Hematopoietic multipotent progenitor cell treated with erythropoietin and hydrocortisone succinate and interleukin-3 and kit ligand, for 8 days (in vitro differentiated cells): ENCODE measurements at regions not wholly inside any gene's neighbourhood (a gene's known extent, or its start where the extent isn't known, plus 50 kb on each side); places are given as distances from the start of the nearest gene placed in this dataset.

Experiments used
- DNase-seq: peaks from one replicate; pipeline ENCODE4 v3.0.0-alpha.2; 2015

GRCh38 chrX:69110116-69110530, 55.1 kb downstream of the PJA1 start:
- no peak for DNase-seq

GRCh38 chrX:69109706-69110105, 55.5 kb downstream of the PJA1 start:
- no peak for DNase-seq

DNA sequence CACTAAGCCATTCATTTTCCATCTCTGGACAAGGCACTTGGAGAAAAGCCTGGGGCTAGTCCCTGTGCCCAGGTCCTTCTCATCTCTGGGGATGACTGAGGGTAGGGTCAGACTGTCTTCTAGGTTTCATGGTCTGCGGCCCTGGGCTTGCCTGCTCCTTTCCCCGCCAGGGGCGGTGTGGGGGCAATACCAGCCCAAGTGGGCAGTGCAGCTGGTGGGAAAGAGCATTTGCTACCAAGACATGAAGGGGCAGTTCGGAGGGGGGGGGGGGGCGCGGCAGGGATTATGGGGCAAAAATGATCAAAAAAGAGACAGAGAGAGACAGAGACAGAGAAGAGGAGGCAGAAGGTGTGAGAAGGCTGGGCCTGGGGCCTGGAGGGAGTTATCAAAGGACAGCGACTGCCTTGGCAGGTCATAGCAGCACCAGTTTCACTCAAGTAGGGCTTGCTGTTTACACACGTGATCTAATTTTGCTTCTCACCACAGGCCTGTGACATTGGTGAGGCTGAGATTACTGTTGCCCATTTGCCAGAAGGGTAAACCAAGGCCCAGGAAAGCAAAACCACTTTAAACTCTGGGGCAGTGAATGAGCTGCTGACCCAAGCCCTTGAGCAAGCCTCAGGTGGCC, 56.1 kb downstream of the PJA1 start:
- DNase-seq, result no peak

DNA sequence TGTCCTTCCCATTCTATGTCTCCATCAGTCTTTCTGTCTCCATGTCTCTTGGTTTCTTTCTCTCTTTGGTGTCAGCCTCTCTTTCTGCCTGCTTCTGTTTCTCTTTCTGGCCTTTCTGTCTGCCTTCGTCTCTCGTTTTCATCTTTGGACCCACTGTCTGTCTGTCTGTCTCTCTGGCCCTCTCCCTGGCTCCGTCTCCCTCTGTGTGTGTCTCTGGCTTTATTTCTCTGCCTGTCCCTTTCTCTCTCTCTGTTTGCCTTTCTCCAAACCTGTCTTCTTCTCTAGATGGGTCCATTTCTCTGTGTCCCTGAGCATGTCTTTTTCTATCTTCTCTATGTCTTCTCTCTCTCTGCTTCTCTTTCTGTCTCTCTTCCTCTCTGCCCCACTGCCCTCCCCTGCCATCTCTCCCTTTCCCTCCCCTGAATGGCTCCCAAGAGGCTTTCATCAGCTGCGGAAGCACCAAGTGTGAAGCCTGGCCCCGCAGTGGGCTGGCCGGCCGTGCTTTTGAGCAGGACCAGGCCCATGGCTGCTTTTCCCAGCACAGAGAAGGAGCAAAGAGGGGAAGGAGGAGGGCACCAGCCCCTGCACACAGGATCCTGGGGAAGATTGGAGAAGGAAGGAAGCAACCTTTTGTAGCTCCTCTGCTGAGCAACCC, 57.4 kb downstream of the PJA1 start:
- DNase-seq, result no peak

GRCh38 chrX:69107231-69107739, 58.0 kb downstream of the PJA1 start:
- DNase-seq, result no peak

GRCh38 chrX:69104756-69105434, 60.4 kb downstream of the PJA1 start:
- DNase-seq, result no peak

GRCh38 chrX:69103539-69103938, 61.7 kb downstream of the PJA1 start:
- DNase-seq, result no peak

- DNase-seq, result no peak
Observed at GRCh38 chrX:69102612-69103194, 62.5 kb downstream of the PJA1 start.

DNA sequence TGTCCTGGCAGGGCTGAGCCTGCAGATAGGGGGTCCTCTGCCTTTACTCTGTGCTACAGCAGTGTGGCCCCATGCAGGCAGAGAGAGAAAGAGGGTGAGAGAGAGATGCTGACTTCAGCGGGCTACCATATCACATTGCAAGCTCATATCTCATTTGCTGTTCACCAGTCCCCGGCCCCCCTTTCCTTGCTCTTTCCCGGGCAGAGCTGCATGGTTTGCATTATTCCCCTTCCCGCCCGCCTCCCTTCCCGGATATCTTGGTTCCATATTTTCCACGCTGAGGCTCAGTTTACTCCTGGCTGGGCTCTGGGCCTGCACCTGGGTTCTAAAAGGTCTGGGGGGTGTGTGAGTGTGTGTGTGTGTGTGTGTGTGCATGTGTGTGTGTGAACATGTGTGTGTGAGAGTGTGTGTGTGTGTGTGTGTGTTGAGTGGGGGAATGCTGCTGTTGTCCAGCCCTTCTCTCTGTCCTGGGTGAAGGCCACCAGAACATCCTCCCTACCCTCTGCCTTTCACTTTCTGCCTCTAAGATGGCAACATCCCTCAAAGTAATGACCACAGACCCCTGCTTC, 63.5 kb downstream of the PJA1 start:
- DNase-seq, result no peak

- no peak for DNase-seq
Observed at GRCh38 chrX:69100478-69100877, 64.8 kb downstream of the PJA1 start.

DNA sequence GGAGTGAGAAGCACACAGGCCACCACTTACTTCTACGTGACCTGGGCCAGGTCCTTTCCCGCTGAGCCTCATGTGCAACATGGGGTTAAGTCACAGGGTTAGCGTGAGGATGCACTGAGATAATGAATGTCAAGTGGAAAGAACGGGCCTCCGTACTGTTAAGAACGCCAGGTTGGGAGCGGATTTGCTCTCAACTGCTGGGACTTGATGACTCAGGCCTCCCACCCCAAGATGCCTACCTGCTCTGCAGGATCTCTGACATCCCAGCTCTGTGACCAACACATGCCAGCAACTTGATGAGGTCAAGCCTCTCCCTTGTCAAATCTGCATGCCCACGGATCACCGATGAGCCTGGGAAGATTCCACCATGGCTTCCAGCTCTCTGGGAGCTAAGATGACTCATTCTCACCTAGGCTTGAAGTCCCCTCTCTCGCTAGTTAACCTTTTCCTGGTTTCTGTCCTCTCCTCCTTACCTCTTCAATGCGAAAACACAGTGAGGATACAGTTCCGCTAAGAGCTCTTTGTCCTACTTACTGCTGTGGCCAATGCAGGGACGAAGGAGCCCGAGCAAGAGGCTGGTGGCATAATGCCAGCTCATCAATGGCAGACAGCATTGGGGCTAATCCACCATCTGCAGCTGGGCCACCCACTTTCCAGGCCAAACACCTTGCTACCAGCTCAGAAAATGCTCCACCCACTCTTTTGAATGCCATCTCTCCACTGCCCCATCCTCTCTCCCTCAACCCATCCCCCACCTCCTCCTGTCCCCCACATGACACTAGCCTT, 67.6 kb downstream of the PJA1 start:
- no peak for DNase-seq

- DNase-seq, result no peak
Observed at GRCh38 chrX:69096963-69097362, 68.3 kb downstream of the PJA1 start.

DNA sequence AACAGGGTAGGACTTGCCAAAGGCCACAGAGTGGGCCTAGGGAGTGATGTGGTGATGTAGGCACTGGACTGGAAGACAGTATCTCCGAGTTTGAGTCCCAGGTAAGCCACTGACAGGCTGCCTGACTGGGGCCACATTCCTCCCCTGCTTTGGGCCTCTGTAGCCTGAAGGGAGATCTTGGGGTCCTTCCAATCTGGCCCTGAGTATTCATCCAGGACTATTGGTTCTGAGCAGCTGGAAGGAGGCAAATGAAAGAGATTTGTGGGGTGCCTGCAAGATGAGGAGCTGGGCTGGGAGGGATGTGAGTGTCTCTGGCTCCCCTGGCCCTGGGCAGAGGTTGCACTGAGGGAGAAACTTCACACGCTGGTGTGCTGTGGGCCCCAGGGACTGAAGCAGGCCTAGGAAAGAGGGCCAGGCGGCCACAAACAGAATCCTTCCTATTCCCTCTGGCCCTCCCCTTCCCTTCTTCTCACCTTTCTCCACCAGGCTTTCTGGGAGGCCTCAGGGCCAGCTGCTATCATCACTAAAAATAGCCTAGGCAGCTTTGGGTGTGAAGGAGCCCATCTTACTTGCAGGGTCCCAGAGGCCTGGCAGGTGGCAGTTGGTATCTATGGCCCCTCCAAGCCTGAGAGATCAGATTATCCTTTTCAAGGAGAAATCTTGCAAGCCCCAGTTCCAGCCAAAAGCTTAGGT, 70.1 kb downstream of the PJA1 start:
- DNase-seq, result no peak

GRCh38 chrX:69093960-69094871, 71.0 kb downstream of the PJA1 start:
- peak; percentile 56 for DNase-seq

DNA sequence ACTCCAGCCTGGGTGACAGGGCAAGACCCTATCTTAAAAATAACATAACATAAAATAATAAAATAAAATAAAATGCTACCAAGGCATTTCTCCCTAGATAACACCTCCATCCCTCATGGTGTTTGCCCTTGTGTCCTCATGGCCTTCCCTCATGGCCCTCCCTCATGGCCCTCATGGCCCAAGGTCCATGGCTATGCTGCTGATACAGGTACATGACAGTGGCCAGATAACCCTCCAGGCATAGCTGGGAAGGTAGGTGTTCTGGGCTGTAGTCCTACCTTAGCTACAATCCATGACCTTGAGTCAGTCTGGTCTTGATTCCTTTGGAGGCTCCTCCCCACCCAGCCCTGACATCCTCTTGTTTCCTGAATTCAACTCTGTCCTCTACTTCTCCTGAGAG, 75.2 kb downstream of the PJA1 start:
- no peak for DNase-seq

DNA sequence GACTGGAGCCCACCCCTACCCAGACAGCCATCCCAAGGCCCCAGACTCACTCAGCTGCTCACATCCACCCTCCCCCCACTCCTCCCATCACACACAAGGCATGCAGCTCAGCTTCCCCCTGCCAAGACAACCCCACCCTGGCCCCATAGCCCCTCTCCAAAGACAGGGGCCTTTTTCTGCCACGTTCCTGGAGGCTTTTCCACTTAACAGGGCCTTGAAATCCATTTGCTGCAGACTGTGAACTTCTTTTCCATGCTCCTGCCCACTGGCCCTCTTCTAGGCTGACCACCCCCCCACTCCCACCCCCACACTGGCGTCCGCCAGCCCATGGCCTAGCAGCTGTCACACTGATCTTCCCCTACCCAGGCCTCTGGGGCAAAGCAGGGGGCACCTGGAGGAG, 76.0 kb downstream of the PJA1 start:
- no peak for DNase-seq

DNA sequence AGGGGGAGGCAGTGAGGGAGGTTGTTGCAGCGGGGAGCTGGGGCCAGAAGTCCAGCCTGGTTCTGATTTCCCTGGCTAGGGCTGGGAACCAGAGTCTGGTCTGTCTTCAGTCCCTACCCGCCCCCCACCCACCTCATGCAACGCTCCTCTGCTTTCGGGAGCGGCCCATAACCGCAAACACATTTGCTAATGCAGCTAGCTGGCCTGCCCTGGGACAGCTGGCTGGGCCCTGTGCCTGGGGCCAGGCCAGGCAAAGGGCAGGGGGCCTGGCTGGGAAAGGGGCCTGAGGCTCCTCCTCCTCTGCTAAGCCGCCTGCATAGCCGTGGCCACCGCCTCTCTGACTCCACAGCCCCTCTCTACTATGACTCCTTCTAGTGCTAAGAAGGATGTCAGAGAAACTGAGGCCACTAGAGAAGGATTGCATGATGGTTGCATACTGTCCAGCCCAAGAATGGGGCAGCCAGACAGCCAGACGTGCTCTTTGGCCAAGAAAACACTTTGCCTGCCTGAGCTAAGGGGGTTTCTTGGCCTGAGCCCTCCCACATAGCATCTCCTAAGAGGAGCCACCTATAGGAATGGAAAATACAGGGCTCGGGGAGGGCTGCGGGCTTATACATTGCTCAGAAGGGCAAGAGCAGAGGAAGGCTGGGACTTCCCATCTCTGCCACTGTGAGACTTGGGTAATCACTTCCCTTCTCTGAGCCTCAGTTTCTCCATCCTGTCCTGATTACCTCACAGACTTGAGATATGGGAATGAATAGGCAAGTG, 76.9 kb downstream of the PJA1 start:
- no peak for DNase-seq

DNA sequence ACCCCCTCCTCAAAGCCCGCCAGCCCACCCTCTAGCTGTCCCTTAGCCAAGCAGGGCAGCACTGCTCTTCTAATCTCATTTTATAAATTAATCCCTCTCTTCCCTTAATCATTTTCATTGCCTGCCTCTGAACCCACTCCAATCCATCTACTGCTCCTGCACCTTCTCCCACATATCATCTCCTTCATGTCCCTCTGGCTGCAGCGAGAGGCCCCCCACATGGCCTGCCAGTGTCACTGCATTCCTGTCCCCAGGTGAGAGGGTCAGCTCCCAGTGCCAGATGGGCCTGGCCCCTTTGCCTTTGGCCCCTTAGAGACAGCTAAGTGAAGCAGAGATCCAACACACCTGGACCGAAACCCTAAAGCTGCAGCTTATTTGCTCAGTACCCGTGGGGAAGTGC, 79.4 kb downstream of the PJA1 start:
- no peak for DNase-seq

DNA sequence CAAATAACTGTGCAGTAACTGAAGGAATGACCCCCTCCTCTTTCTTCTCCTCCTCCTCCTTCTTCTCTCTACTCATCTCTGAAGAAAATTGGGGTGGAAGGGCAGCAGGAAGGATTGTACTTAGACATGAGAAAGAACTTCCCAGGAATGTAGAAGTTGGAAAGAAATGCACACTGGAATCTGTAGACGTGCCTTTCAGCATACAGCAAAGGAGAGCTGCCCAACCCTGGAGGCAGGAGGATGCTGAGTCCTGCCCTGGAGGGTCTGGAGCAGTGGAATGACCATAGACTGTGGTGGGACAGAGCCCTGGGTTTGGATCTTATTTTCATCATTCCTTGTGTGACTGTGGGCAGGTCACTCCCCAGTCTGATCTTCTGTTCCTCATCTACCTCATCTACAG, 80.1 kb downstream of the PJA1 start:
- DNase-seq, result no peak

DNA sequence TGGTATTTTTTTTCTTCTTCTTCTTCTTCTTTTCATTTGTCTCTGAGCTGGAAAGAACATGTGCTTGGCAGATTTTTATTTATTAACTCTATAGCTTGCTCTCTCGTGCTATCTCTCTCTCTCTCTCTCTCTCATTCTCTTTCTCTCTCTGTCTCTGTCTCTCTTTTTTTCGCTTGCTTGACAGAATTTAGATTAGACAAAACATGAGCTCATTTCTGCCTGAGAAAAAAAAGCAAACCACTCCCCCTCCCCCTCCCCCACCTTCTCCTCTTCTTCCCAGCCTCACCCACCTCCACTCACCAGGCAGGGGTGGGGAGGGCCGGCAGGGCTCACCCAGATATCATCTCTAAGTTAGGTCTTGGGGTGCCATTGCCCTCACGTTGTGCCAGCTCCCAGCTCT, 81.5 kb downstream of the PJA1 start:
- no peak for DNase-seq
